Fibroblast of lung (primary cell): ENCODE measurements at regions not wholly inside any gene's neighbourhood (a gene's known extent, or its start where the extent isn't known, plus 50 kb on each side); places are given as distances from the start of the nearest gene placed in this dataset.

Experiments
- DNase-seq, 2 donors: peaks; one replicate each; pipeline versions ENCODE4 v3.0.0 to v3.0.0-alpha.2; 2010; ENCODE audit warnings: low read depth in 2 of 2
- H2AFZ ChIP-seq: 2 replicates; pipeline ENCODE4 v1.5.1; 2012; ENCODE audit warnings: low read length, control low read depth, inconsistent platforms
- H3K27ac ChIP-seq: 2 replicates; pipeline ENCODE4 v1.5.1; 2011; ENCODE audit warnings: low read length, control low read depth; ENCODE audit not compliant: insufficient read depth
- H3K27me3 ChIP-seq: 2 replicates; pipeline ENCODE4 v1.5.1; 2011; ENCODE audit warnings: mild to moderate bottlenecking, low read length; ENCODE audit not compliant: control insufficient read depth, insufficient read depth
- H3K36me3 ChIP-seq: 2 replicates; pipeline ENCODE4 v1.5.1; 2011; ENCODE audit warnings: low read length; ENCODE audit not compliant: control insufficient read depth, insufficient read depth
- H3K4me1 ChIP-seq: 2 replicates; pipeline ENCODE4 v1.5.1; 2011; ENCODE audit warnings: low read length; ENCODE audit not compliant: control insufficient read depth, insufficient read depth; ENCODE audit errors: extremely low read depth
- H3K4me2 ChIP-seq: 2 replicates; pipeline ENCODE4 v1.5.1; 2011; ENCODE audit warnings: low read length, control low read depth; ENCODE audit not compliant: insufficient read depth; ENCODE audit errors: extremely low read depth
- H3K4me3 ChIP-seq, 4 experiments: fragments of 200-600 bp in 1 of 4; sonication (generic) in 1 of 4; replicated peaks in 1 of 4; 2 replicates each; pipeline ENCODE4 v1.5.1; 2011 to 2016; ENCODE audit warnings: low read length in 4 of 4, low read depth in 3 of 4, mild to moderate bottlenecking in 3 of 4, control low read depth in 2 of 4, inconsistent platforms in 1 of 4, mixed read lengths in 1 of 4; ENCODE audit not compliant: insufficient read depth in 1 of 4; ENCODE audit errors: control extremely low read depth in 1 of 4
- H3K79me2 ChIP-seq: 2 replicates; pipeline ENCODE4 v1.5.1; 2012; ENCODE audit warnings: mild to moderate bottlenecking, low read length, inconsistent platforms; ENCODE audit not compliant: control insufficient read depth, insufficient read depth
- H3K9ac ChIP-seq: 2 replicates; pipeline ENCODE4 v1.5.1; 2011; ENCODE audit warnings: mild to moderate bottlenecking, low read length, control low read depth; ENCODE audit not compliant: insufficient read depth
- H3K9me3 ChIP-seq: 2 replicates; pipeline ENCODE4 v1.5.1; 2012; ENCODE audit warnings: low read depth, low read length; ENCODE audit not compliant: control insufficient read depth, insufficient read depth
- H4K20me1 ChIP-seq: 2 replicates; pipeline ENCODE4 v1.5.1; 2011; ENCODE audit warnings: low read length; ENCODE audit not compliant: control insufficient read depth, insufficient read depth; ENCODE audit errors: extremely low read depth
- EZH2 ChIP-seq: IDR thresholded peaks from 2 replicates; pipeline ENCODE4 v1.5.1; 2012; ENCODE audit warnings: low read length, control low read depth, mild to moderate bottlenecking; ENCODE audit errors: missing control alignments
- TF ChIP-seq, protein P1 (sequence below), 2 donors: IDR thresholded peaks in 1 of 2; conservative IDR thresholded peaks in 1 of 2; 1 replicate in 1 of 2; 2 replicates in 1 of 2; pipeline ENCODE4 v1.5.1; 2011 to 2012; ENCODE audit warnings: low read length in 2 of 2, control low read depth in 1 of 2, inconsistent platforms in 1 of 2, low read depth in 1 of 2, mild to moderate bottlenecking in 1 of 2

DNA sequence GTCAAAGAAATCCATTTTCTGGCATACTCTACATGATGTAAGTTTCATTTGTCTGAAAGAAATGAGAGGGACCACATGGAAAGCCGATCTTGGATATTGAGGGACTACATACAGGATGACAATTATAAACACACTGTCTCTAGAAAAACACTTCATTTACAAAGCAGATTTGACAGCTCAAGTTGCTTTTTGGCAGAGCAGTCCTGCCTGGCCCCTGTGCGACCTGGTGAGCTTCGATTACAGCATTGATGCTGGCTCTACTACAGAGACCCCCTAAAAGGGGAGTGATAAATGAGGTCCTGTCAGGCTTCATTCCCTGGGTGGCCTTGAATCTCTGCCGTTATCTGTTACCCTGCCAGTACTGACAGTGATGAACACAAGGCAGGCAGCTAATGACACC is 215.2 kb upstream of the NOCT start:
- no peaks in the 10 kb centered on the region for H3K9me3 ChIP-seq
- H3K79me2 ChIP-seq: no peaks in the 10 kb centered on the region
- H3K4me1 ChIP-seq: no peaks in the 10 kb centered on the region
- H4K20me1 ChIP-seq: no peaks in the 10 kb centered on the region
- no peaks in the 10 kb centered on the region for H3K36me3 ChIP-seq
- H3K27ac ChIP-seq: no peak overlapping the region
- H2AFZ ChIP-seq: no peak overlapping the region
- no peak for DNase-seq
- TF ChIP-seq, protein P1, sequence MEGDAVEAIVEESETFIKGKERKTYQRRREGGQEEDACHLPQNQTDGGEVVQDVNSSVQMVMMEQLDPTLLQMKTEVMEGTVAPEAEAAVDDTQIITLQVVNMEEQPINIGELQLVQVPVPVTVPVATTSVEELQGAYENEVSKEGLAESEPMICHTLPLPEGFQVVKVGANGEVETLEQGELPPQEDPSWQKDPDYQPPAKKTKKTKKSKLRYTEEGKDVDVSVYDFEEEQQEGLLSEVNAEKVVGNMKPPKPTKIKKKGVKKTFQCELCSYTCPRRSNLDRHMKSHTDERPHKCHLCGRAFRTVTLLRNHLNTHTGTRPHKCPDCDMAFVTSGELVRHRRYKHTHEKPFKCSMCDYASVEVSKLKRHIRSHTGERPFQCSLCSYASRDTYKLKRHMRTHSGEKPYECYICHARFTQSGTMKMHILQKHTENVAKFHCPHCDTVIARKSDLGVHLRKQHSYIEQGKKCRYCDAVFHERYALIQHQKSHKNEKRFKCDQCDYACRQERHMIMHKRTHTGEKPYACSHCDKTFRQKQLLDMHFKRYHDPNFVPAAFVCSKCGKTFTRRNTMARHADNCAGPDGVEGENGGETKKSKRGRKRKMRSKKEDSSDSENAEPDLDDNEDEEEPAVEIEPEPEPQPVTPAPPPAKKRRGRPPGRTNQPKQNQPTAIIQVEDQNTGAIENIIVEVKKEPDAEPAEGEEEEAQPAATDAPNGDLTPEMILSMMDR (conservative IDR thresholded peaks at IDR 0.05 in 1 of 2, IDR thresholded peaks at IDR 0.05 in 1 of 2; ENCODE audit: low read depth in 1 of 2, low read length in 2 of 2): no peak
- TF ChIP-seq EZH2: no peak
- no peak overlapping the region for H3K9ac ChIP-seq
- no peak overlapping the region for H3K4me2 ChIP-seq
- peaks cover 13% of the 10 kb centered on the region for H3K27me3 ChIP-seq
- H3K4me3 ChIP-seq: no peak overlapping the region

DNA sequence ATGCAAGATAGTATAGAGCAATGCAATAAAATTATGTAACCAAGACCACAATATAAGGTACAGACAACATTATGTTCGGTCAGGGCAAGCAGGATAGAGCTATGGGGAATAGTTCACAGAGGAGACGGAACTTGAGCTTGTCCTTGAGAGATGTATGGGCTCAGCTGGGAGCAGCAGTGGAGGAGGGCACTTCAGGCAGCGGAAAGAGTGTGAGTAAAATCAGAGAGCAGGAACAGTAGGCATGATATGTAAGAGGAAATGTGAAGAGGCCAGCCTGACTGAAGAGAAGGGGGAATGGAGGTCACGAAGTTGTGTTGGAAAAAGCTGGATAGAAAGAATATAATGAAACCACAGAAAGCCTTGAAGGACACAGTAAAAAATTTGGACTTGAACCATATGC is 217.2 kb upstream of the NOCT start:
- Histone ChIP-seq H3K4me3 (no peak overlapping the region), H4K20me1 (no peaks in the 10 kb centered on the region), H3K27ac (no peak overlapping the region), H3K27me3 (peaks cover 5% of the 10 kb centered on the region), H2AFZ (no peak overlapping the region), H3K79me2 (no peaks in the 10 kb centered on the region), H3K9ac (no peak overlapping the region), H3K4me2 (no peak overlapping the region), H3K36me3 (no peaks in the 10 kb centered on the region), H3K4me1 (no peaks in the 10 kb centered on the region), H3K9me3 (no peaks in the 10 kb centered on the region)
- DNase-seq: no peak
- TF ChIP-seq EZH2: no peak
- TF ChIP-seq, protein P1 (conservative IDR thresholded peaks at IDR 0.05 in 1 of 2, IDR thresholded peaks at IDR 0.05 in 1 of 2; ENCODE audit: low read depth in 1 of 2, low read length in 2 of 2): no peak

DNA sequence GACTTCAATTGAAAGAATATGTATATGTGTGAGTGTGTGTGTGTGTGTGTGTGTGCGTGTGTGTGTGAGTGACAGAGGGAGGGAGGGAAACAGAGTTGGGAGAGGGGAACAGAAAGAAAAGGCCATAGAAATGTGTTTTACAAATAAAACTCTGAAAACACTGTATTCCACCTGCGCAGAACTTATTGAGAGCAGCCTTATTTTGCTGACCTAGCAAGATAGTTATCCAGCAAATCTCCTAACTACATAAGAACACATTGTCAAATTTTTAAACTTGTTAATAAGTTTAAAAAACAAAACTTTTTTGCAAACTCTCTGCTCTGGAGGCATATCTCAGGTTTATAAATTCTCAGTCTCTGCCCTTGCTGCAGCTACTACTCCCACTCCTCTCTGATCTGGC is 217.9 kb upstream of the NOCT start:
- no peaks in the 10 kb centered on the region for H3K36me3 ChIP-seq
- TF ChIP-seq, protein P1 (conservative IDR thresholded peaks at IDR 0.05 in 1 of 2, IDR thresholded peaks at IDR 0.05 in 1 of 2; ENCODE audit: low read depth in 1 of 2, low read length in 2 of 2): no peak
- TF ChIP-seq EZH2: no peak
- H4K20me1 ChIP-seq: no peaks in the 10 kb centered on the region
- no peaks in the 10 kb centered on the region for H3K4me1 ChIP-seq
- no peak overlapping the region for H2AFZ ChIP-seq
- no peak for DNase-seq
- no peak overlapping the region for H3K4me2 ChIP-seq
- no peak overlapping the region for H3K9ac ChIP-seq
- H3K9me3 ChIP-seq: no peaks in the 10 kb centered on the region
- H3K27ac ChIP-seq: no peak overlapping the region
- H3K4me3 ChIP-seq: no peak overlapping the region
- H3K27me3 ChIP-seq: peaks cover 5% of the 10 kb centered on the region
- H3K79me2 ChIP-seq: no peaks in the 10 kb centered on the region
